ENCODE measurements at regions not wholly inside any gene's neighbourhood (a gene's known extent, or its start where the extent isn't known, plus 50 kb on each side); places are given as distances from the start of the nearest gene placed in this dataset.

DNA sequence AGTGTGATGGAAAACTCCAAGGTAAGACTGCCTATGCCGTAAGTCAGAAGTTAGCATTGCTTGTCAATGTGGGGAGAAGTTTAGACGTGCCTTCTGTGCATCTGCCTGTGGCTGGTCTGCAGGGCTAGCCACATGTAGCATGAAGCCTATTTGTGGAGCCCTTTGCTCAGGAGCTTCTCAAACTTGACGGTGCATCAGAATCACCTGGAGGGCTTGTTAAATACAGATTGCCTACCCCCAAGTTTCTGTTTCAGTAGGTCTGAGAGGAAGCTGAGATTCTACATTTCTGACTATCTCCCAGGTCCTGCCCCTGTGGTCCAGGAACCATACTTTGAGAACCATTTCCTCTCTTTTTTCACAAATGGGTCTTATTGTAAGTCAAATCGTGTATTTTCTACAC lies 292.1 kb upstream of the TPM1 start:
- Mint-ChIP-seq H3K4me1 (ENCODE audit: low read depth) (no peaks in the 10 kb centered on the region), H3K9me3 (ENCODE audit: low read depth) (no peaks in the 10 kb centered on the region), H3K36me3 (no peaks in the 10 kb centered on the region), H3K27me3 (no peaks in the 10 kb centered on the region), H3K27ac (no peak overlapping the region), H3K4me3 (no peak overlapping the region)

DNA sequence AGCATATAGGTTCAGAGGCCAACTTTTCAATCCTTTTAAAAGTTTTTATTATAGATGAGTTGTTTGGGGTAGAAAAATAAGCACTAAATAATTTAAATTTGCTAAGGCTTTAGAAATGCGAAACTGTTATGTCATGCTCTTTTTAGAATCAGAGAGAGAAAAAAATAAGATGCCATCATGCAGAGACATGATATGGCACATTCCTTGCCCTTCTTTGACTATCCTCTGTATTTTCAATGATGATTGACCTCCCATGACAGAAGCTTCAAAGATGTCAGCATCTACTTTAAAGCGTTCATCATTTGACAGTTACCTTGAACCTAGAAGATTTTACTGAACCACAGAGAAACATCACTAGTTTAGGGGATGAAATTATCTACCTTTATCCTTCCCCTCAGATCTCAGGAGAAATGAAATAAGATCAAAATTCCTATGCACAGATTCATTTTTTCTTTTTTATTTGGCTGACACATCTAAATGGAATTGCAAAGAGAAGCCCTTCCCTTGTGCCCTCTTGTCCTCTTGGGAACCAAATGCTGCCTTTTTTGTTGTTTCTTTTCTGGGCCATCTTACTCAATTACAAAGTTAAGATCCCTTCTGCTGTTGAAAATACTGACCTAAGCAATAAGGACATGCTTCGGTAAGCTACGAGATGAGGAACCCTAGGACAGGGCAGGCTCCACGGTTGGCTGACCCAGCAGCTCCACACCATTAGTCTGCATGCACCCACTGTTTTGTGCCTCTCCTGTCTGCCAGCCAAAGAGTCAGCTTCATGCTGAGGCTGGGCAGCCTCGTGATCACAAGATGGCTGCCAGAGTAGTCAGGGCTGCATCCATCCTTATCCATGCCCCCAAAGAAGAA lies 289.7 kb upstream of the TPM1 start:
- no peaks in the 10 kb centered on the region for H3K9me3 Mint-ChIP-seq (ENCODE audit: low read depth)

DNA sequence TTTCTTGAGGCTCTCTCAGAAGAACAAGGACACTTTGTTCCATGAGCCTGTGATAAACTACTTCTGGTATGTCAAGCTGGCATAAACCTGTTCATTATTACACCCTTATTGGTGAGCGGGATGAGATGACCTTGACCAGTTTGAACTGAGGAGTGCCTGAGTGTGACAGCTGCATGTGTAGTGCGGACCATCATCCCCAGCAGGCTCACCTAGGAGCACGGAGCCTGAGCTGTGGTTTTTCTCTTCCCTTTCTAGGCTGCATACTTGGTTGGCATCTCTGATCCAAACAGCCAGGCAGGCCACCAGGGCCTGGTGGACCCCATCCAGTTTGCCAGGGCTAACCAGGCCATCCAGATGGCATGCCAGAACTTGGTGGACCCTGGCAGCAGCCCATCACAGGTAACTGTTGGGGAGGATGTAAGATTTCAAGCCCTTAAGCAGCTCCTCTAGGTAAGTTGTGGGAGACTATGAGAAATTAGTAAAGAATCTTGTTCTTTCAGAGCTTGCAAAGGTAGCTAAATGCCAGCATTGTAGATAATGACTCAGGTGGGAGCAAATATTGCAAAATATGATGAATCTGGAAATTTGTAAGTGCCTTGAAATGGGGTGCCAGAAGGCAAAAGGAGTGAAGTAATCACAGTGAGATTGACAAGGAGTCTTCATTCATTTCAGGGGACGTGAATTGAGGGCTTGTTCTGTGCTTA lies 288.9 kb upstream of the TPM1 start:
- Mint-ChIP-seq H3K4me1 (ENCODE audit: low read depth) (no peaks in the 10 kb centered on the region), H3K4me3 (no peak overlapping the region), H3K27ac (no peak overlapping the region), H3K36me3 (no peaks in the 10 kb centered on the region), H3K27me3 (no peaks in the 10 kb centered on the region), H3K9me3 (ENCODE audit: low read depth) (no peaks in the 10 kb centered on the region)

More for the DNA sequence above, 289.7 kb upstream of the TPM1 start:
- Mint-ChIP-seq H3K27me3 (no peaks in the 10 kb centered on the region), H3K36me3 (no peaks in the 10 kb centered on the region), H3K4me1 (ENCODE audit: low read depth) (no peaks in the 10 kb centered on the region), H3K4me3 (no peak overlapping the region), H3K27ac (no peak overlapping the region)

DNA sequence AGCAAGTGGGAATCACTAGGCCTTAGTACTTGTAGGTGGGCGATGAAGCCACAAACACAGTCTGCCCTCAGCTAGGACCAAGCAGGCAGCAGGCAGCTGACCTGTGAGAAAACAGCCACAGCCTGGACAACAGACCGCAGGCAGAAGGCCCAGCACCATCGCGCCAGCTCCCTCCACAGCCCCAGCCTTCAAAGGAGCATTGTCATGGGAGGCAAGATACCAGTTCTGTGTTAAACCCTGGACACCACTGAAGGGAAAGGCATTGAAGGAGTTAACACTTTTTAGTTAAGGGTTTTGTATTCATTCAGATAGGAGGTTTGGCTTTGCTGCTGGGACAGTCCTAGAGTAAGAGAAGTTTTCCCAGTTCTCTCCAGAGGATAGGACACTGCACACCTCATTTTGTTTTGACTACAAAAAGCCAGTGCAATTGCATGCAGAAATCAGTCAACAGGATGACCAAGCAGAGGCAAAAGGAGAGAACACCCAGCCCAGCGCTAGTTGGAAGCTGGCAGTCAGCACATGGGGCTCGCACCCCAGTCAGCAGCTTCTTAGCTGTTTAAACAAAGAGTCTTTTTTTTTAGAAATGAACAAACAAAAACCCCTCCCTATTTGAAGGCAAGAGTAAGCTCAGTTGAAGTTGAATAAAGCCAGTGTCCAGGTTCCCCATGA lies 286.1 kb upstream of the TPM1 start:
- Mint-ChIP-seq H3K9me3 (ENCODE audit: low read depth) (no peaks in the 10 kb centered on the region), H3K27me3 (no peaks in the 10 kb centered on the region), H3K4me1 (ENCODE audit: low read depth) (no peaks in the 10 kb centered on the region), H3K4me3 (no peak overlapping the region), H3K36me3 (no peaks in the 10 kb centered on the region), H3K27ac (no peak overlapping the region)

DNA sequence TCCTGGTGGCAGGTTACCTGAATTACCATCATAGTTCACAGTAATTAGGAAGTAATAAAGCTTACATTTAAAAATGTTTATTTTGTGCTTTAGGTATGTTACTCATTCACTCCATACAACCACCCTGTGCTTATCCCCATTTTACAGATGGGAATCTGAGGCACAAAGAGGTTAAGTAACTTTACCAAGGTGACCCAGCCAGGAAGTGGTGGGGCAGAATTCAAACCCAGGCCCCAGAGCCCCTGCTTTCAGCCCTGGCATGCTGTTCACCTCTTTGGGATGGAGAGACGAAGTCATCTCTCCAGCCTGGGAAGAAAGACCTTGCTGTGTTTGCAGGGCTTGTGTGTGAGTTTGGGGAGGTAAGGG lies 285.6 kb upstream of the TPM1 start:
- Mint-ChIP-seq H3K4me1 (ENCODE audit: low read depth) (no peaks in the 10 kb centered on the region), H3K36me3 (no peaks in the 10 kb centered on the region), H3K27me3 (no peaks in the 10 kb centered on the region), H3K4me3 (no peak overlapping the region), H3K9me3 (ENCODE audit: low read depth) (no peaks in the 10 kb centered on the region), H3K27ac (no peak overlapping the region)

DNA sequence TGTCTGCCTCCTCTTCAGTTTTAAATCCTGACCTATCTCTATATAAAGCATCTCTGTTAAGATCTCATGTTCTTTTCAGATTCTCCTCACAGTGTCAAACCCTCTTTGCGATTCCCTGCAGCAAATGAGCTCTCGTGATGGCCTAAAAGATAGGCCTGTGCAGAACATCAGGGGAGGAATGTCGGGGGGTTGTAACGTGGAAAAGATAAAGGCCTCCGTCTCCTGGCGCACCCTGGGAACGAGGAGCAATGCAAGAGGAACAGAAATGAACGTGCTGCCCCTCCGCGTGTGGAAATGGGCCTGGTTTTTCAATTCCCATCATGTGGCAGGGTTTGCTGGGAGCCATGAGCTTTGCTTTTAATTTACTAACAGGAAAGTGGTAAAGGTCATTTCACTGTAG lies 285.0 kb upstream of the TPM1 start:
- Mint-ChIP-seq H3K9me3 (ENCODE audit: low read depth) (no peaks in the 10 kb centered on the region), H3K4me1 (ENCODE audit: low read depth) (no peaks in the 10 kb centered on the region), H3K36me3 (no peaks in the 10 kb centered on the region), H3K27ac (no peak overlapping the region), H3K4me3 (no peak overlapping the region), H3K27me3 (no peaks in the 10 kb centered on the region)

DNA sequence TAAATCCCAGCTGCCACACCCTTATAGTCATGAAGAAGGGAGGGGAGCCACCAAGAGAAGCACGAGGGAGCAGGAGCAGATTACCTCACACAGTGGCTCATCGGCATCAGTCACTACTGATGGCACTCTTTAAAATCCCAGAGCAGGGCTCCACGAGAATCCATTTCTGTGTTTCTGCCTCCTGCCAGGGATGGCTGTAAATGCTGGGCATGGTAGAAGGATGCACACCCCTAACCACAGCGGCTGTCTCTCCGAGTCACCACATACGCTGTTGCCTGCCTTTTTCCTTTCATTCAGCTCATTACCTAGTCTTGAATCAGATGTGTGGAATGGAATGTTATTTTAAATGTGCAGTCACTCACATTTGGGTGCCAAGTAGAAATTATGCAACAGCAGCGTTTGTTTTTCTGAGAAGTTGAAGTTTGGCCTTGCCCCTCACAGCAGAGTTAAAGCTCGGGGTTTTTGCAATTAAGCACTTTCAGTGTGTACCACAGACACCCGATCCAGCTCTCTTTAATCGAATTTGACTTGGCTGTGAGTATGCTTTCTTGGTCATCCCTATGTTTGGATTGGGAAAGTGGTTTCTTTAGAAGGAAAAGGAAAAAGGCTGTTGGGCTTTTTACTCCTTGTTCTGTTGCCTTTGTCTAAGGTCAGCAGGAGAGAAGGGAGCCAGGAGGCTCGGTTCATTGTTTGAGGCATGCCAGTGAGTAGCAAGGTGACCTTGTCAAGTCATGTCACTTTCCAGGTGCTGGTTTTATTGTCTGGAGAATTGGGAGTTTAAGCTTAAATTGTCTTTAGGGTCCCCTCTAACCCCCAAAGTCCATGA lies 284.2 kb upstream of the TPM1 start:
- Mint-ChIP-seq H3K4me1 (ENCODE audit: low read depth) (no peaks in the 10 kb centered on the region), H3K27ac (no peak overlapping the region), H3K27me3 (no peaks in the 10 kb centered on the region), H3K4me3 (no peak overlapping the region), H3K36me3 (no peaks in the 10 kb centered on the region), H3K9me3 (ENCODE audit: low read depth) (no peaks in the 10 kb centered on the region)

DNA sequence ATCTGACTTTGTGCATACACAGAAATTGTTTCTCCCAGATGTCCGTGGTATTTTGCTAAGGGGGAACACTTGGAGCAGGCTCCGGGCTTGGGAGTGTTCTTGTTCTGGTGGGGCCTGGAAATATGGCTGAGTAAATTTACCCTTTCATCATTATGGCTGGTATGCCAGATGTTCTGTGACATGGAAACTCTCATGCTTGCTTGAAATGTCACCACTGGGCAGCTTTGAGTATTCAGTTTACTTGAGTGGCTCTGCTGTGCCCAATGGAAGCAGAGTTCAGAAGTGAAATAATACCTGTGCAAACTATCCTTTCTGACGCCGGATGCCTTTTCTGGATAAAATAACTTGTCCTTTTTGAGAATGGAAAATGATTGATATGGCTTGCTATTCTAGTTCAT lies 283.6 kb upstream of the TPM1 start:
- Mint-ChIP-seq H3K9me3 (ENCODE audit: low read depth) (no peaks in the 10 kb centered on the region), H3K4me3 (no peak overlapping the region), H3K27ac (no peak overlapping the region), H3K4me1 (ENCODE audit: low read depth) (no peaks in the 10 kb centered on the region), H3K27me3 (no peaks in the 10 kb centered on the region), H3K36me3 (no peaks in the 10 kb centered on the region)

DNA sequence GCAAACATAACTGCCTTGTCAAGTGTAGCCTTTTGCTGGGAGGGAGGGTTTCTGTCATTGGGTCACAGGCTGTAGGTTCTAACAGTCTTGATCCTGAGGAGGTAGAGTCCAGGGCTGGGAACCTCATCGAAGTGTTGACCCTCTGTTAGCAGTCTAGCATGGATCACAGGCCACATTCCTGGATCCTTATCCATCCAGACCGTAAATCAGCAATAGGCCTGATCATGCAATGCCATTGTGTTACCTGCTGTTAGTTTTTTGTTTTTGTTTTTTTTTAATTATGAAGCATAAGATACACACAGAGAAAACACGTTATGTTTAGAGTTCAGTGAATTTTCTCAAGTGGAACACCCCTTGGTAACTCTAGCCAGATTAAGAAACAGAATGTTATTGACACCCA lies 282.0 kb upstream of the TPM1 start:
- H3K9me3 Mint-ChIP-seq (ENCODE audit: low read depth): no peaks in the 10 kb centered on the region
- H3K27me3 Mint-ChIP-seq: no peaks in the 10 kb centered on the region
- H3K36me3 Mint-ChIP-seq: no peaks in the 10 kb centered on the region
- H3K4me3 Mint-ChIP-seq: no peak overlapping the region
- H3K27ac Mint-ChIP-seq: no peak overlapping the region
- H3K4me1 Mint-ChIP-seq (ENCODE audit: low read depth): no peaks in the 10 kb centered on the region

DNA sequence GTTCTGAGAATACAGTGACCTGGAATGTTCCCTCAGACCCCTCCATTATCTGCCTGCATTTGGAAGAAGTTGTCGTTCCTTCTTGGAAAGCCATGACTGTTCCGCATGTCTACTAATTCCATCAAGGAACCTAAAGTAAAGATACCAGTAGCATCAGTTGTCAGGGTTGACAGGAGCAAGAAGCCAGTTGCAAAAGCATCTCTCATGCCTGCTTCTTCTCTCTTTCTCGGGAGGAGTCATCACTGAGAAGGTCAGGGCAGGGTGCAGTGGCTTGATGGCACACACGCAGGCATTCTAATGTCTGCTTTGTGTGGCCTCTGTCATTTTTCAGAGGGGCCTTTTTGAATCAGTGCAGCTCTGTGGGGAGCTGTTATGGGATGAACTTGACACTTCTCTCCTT lies 276.6 kb upstream of the TPM1 start:
- H3K36me3 Mint-ChIP-seq: no peaks in the 10 kb centered on the region
- H3K4me1 Mint-ChIP-seq (ENCODE audit: low read depth): no peaks in the 10 kb centered on the region
- H3K4me3 Mint-ChIP-seq: no peak overlapping the region
- no peaks in the 10 kb centered on the region for H3K9me3 Mint-ChIP-seq (ENCODE audit: low read depth)
- H3K27ac Mint-ChIP-seq: no peak overlapping the region
- no peaks in the 10 kb centered on the region for H3K27me3 Mint-ChIP-seq

DNA sequence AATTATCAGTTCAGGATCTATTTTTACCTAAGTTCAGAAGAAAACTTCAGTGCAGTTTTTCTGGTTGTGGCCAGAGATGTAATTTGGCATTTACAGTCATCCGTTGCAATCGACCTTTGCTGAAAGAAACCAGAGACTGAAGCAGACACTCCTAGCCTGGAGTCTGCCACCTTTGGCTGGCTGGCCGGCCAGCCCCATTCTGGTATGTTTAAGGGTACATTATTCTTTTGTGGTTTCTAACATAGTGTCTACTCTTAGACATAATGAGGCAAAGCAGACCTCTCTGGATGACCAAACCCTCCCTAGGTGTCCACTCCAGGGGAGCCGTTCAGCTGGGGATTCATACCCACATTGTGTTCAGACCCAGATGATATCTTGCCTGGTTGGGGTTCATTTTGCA lies 275.9 kb upstream of the TPM1 start:
- no peaks in the 10 kb centered on the region for H3K36me3 Mint-ChIP-seq
- H3K27me3 Mint-ChIP-seq: no peaks in the 10 kb centered on the region
- no peak overlapping the region for H3K27ac Mint-ChIP-seq
- H3K4me1 Mint-ChIP-seq (ENCODE audit: low read depth): no peaks in the 10 kb centered on the region
- H3K9me3 Mint-ChIP-seq (ENCODE audit: low read depth): no peaks in the 10 kb centered on the region
- no peak overlapping the region for H3K4me3 Mint-ChIP-seq

DNA sequence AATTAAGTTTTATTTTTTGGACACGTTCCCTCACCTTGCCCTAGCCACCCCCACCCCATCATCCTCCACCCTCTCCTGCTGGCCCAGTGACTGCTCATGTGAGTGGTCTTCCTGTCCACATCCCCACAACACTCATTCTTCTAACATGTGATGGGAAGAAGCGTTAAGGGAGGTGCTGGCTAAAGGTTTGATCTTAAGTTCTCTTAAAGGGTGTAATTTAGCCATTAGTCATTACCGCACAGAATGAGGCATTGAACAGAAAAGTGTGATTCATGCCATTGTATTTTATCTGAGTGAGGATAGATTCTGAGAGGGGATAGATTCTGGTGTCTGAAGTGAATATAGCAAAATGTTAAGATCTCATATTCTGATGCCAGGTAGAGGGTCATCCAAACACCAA lies 272.9 kb upstream of the TPM1 start:
- no peak overlapping the region for H3K27ac Mint-ChIP-seq
- H3K27me3 Mint-ChIP-seq: no peaks in the 10 kb centered on the region
- H3K36me3 Mint-ChIP-seq: no peaks in the 10 kb centered on the region
- no peaks in the 10 kb centered on the region for H3K4me1 Mint-ChIP-seq (ENCODE audit: low read depth)
- H3K9me3 Mint-ChIP-seq (ENCODE audit: low read depth): no peaks in the 10 kb centered on the region
- no peak overlapping the region for H3K4me3 Mint-ChIP-seq

DNA sequence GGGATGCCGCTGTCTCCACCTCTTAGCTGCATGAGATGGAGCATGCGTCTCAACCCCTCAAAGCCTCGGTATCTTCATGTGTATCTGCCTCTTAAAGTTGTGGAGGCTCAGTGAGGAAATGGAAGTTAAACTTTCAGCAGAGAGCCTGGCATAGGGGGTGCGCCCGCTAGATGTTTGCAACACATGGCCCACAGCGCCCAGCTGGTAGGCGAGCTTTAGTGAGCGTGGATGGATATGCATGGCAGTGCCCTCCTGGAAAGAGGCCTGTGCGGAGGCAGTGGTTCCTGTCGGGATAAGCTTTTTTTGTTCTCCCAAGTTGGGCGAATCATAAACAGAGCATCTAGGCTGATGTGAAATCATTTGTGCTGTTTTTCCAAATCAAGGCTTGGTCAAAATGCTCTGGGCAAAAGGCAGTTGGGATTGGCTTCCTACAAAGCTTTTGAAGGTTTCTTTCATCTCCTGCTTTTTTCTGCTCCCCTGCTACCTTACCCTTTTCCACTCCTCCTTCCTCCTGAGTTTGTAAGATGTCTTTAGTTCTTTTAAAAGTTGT lies 272.4 kb upstream of the TPM1 start:
- Mint-ChIP-seq H3K9me3 (ENCODE audit: low read depth) (no peaks in the 10 kb centered on the region), H3K27ac (no peak overlapping the region), H3K27me3 (no peaks in the 10 kb centered on the region), H3K36me3 (no peaks in the 10 kb centered on the region), H3K4me1 (ENCODE audit: low read depth) (no peaks in the 10 kb centered on the region), H3K4me3 (no peak overlapping the region)

DNA sequence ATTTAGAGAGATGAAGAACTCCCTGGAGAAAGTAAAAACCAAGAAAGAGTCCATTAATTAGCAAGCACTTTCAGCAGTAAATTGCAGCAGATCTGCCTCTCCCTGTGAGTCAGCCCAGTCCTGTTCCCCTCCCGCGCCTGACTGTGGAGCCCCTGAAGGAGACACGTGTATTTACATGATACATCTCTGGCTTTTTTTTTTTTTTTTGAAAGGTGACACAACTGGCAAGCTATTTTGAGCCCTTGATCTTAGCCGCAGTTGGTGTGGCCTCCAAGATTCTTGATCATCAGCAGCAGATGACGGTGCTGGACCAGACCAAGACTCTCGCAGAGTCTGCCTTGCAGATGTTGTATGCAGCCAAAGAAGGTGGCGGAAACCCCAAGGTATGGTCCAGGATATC lies 271.8 kb upstream of the TPM1 start:
- no peaks in the 10 kb centered on the region for H3K36me3 Mint-ChIP-seq
- H3K4me3 Mint-ChIP-seq: no peak overlapping the region
- no peaks in the 10 kb centered on the region for H3K9me3 Mint-ChIP-seq (ENCODE audit: low read depth)
- H3K4me1 Mint-ChIP-seq (ENCODE audit: low read depth): no peaks in the 10 kb centered on the region
- H3K27ac Mint-ChIP-seq: no peak overlapping the region
- no peaks in the 10 kb centered on the region for H3K27me3 Mint-ChIP-seq

All from activated naive CD8-positive, alpha-beta T cell (primary cell).